Vagina (tissue), 2 donors: ENCODE measurements at regions not wholly inside any gene's neighbourhood (a gene's known extent, or its start where the extent isn't known, plus 50 kb on each side); places are given as distances from the start of the nearest gene placed in this dataset.

Experiments used
- DNase-seq, 2 donors: peaks; one replicate each; pipeline ENCODE4 v3.0.0-alpha.2; 2017; ENCODE audit errors: extremely low spot score in 2 of 2
- H3K27ac ChIP-seq: fragments of 200-600 bp; sonication (generic); one replicate; pipeline ENCODE4 v1.5.1; 2019
- H3K27me3 ChIP-seq: fragments of 200-600 bp; sonication (generic); one replicate; pipeline ENCODE4 v1.5.1; 2019
- H3K36me3 ChIP-seq, 2 donors: fragments of 200-600 bp; sonication (generic); one replicate each; pipeline ENCODE4 v1.5.1; 2017 to 2019
- H3K4me1 ChIP-seq: fragments of 200-600 bp; sonication (generic); one replicate; pipeline ENCODE4 v1.5.1; 2019
- H3K4me3 ChIP-seq, 2 donors: fragments of 200-600 bp; sonication (generic); 1 replicate in 1 of 2; 2 replicates in 1 of 2; pipeline ENCODE4 v1.5.1; 2016 to 2019
- H3K9me3 ChIP-seq: fragments of 200-600 bp; sonication (generic); one replicate; pipeline ENCODE4 v1.5.1; 2019
- CTCF ChIP-seq, 3 experiments: fragments of 450-650 bp in 2 of 3; fragments of 200-600 bp in 1 of 3; sonication (generic) in 1 of 3; IDR thresholded peaks; one replicate each; pipeline ENCODE4 v1.5.1; 2017 to 2019; ENCODE audit warnings: antibody characterized with exemption in 3 of 3, mild to moderate bottlenecking in 2 of 3, moderate library complexity in 2 of 3
- POLR2A ChIP-seq, 2 donors: fragments of 450-650 bp; IDR thresholded peaks; one replicate each; pipeline ENCODE4 v1.6.1; 2017; ENCODE audit warnings: antibody characterized with exemption in 2 of 2, mild to moderate bottlenecking in 2 of 2, moderate library complexity in 2 of 2
- POLR2AphosphoS5 ChIP-seq, 2 donors: sonication (generic); formaldehyde crosslinking; IDR thresholded peaks; one replicate each; pipeline ENCODE4 v1.9.0; 2017; ENCODE audit warnings: antibody characterized with exemption in 2 of 2, mild to moderate bottlenecking in 2 of 2, low read depth in 1 of 2; ENCODE audit not compliant: insufficient read depth in 1 of 2
- intact Hi-C: fragments of 100-400 bp; cut with DNase I; formaldehyde crosslinking; loops from one replicate; pipeline ENCODE4 v1.15.1; 2023

DNA sequence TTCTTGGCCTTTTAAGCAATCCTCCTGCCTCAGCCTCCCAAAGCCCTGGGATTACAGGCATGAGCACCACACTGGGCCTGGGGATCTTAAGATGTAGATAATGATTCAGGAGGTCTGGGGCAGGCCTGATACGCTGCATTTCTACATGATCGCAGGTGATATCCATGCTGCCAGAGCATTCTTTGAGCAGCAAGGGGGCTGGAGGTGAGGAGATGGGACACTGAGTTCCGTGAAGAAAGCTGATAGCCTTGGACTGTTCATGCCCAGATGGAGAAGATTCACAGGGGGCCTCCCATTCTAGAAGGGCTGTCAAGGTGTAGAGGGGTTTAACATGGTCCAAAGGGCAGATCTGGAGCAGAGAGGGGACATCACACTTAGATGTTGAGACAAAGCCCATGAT, 480.3 kb downstream of the RPS24 start:
- DNase-seq: peak in 1 of 2 donors; percentile 81
- no peaks in the 10 kb centered on the region for H3K27me3 ChIP-seq
- H3K4me3 ChIP-seq: no peak overlapping the region
- H3K9me3 ChIP-seq: no peaks in the 10 kb centered on the region
- peak overlapping the region; percentile 79 for H3K27ac ChIP-seq
- H3K4me1 ChIP-seq: peaks cover 70% of the 10 kb centered on the region
- H3K36me3 ChIP-seq: no peaks in the 10 kb centered on the region
- no peak for TF ChIP-seq CTCF (IDR thresholded peaks at IDR 0.05)
- TF ChIP-seq POLR2AphosphoS5 (IDR thresholded peaks at IDR 0.05; ENCODE audit: insufficient read depth in 1 of 2, low read depth in 1 of 2): no peak
- TF ChIP-seq POLR2A (IDR thresholded peaks at IDR 0.05): no peak
- intact Hi-C loops: no loop called here

- Histone ChIP-seq H3K27me3 (no peaks in the 10 kb centered on the region), H3K4me1 (peaks cover 65% of the 10 kb centered on the region), H3K27ac (peak overlapping the region; percentile 79), H3K36me3 (no peaks in the 10 kb centered on the region), H3K4me3 (no peak overlapping the region), H3K9me3 (no peaks in the 10 kb centered on the region)
- intact Hi-C loops: no loop called here
- DNase-seq: peak in 1 of 2 donors; percentile 61
- no peak for TF ChIP-seq POLR2A (IDR thresholded peaks at IDR 0.05)
- TF ChIP-seq POLR2AphosphoS5 (IDR thresholded peaks at IDR 0.05; ENCODE audit: insufficient read depth in 1 of 2, low read depth in 1 of 2): no peak
- no peak for TF ChIP-seq CTCF (IDR thresholded peaks at IDR 0.05)
Observed at GRCh38 chr10:78514459-78514858, 480.8 kb downstream of the RPS24 start.

GRCh38 chr10:78515038-78515872, 481.6 kb downstream of the RPS24 start:
- Histone ChIP-seq H3K27me3 (no peaks in the 10 kb centered on the region), H3K4me3 (no peak overlapping the region), H3K9me3 (no peaks in the 10 kb centered on the region), H3K36me3 (no peaks in the 10 kb centered on the region), H3K27ac (peak overlapping the region; percentile 79), H3K4me1 (peaks cover 60% of the 10 kb centered on the region)
- intact Hi-C loops: no loop called here
- DNase-seq: peak; percentile 67 to 87
- TF ChIP-seq POLR2A (IDR thresholded peaks at IDR 0.05) (no peak), POLR2AphosphoS5 (IDR thresholded peaks at IDR 0.05; ENCODE audit: insufficient read depth in 1 of 2, low read depth in 1 of 2) (peak in 1 of 2 donors; percentile 91)

GRCh38 chr10:78515873-78516153, 482.1 kb downstream of the RPS24 start:
- Histone ChIP-seq H3K4me1 (peaks cover 60% of the 10 kb centered on the region), H3K27ac (peak overlapping the region; percentile 79), H3K9me3 (no peaks in the 10 kb centered on the region), H3K4me3 (no peak overlapping the region), H3K36me3 (no peaks in the 10 kb centered on the region), H3K27me3 (no peaks in the 10 kb centered on the region)
- intact Hi-C loops: no loop called here
- no peak for TF ChIP-seq POLR2AphosphoS5 (IDR thresholded peaks at IDR 0.05; ENCODE audit: insufficient read depth in 1 of 2, low read depth in 1 of 2)
- no peak for TF ChIP-seq CTCF (IDR thresholded peaks at IDR 0.05)
- TF ChIP-seq POLR2A (IDR thresholded peaks at IDR 0.05): no peak
- no peak for DNase-seq

DNA sequence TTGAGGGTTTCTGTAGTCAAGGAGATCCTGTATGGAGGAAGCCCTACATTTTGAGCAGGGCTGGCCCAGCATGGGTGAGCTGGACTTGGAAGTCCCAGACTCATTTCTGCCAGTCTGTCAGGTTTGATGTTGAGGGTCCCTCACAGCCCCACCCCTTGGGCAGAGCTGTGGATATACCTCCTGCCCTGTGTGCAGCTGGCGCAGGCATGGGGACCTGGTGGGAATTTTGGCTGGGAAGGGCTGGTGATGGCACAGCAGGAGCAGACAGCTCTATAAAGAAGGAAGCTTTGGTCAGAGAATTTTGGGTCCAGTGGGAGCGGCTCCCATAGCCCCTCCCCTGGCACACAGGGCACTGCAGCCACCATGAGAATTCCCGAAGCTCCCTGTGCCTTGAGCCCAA, 482.6 kb downstream of the RPS24 start:
- no peaks in the 10 kb centered on the region for H3K27me3 ChIP-seq
- DNase-seq: peak in 1 of 2 donors; percentile 84
- H3K9me3 ChIP-seq: no peaks in the 10 kb centered on the region
- TF ChIP-seq POLR2A (IDR thresholded peaks at IDR 0.05) (no peak), POLR2AphosphoS5 (IDR thresholded peaks at IDR 0.05; ENCODE audit: insufficient read depth in 1 of 2, low read depth in 1 of 2) (no peak), CTCF (IDR thresholded peaks at IDR 0.05) (no peak)
- no peak overlapping the region for H3K4me3 ChIP-seq
- no peaks in the 10 kb centered on the region for H3K36me3 ChIP-seq
- H3K27ac ChIP-seq: peak overlapping the region; percentile 79
- peaks cover 56% of the 10 kb centered on the region for H3K4me1 ChIP-seq
- intact Hi-C loops: no loop called here
